ENCODE measurements at regions not wholly inside any gene's neighbourhood (a gene's known extent, or its start where the extent isn't known, plus 50 kb on each side); places are given as distances from the start of the nearest gene placed in this dataset.

DNA sequence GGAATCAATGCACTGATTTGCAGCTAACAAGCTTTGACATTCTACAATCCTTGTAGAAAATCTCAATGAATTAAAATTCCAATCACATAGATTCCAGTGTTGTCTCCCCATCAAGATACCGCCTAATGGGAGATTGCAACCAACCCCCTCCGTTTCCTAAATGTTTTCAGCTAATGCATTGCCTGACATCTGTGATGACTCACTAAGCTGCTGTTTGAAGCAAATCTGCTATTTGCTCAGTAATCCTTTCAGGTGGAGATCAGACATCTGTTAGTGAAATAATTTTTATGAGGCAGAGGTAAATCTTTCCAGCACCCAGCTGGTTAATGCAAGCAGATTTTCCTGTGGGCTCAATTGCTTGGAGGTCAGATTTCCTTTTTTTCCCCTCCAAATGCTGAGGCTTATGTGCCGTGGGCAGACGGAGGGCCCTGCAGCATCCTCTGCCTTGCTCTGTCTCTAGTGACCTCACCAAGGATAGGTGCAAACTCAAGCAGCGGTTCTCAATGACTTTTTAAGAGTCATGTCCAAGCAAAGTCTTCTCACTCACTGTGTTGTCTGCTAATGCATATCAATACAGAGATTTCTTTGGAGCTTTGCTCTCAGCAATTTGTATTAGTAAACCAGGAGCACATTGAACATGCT is 91.1 kb upstream of the RAB3GAP2 start:
- DNase-seq, result no peak

DNA sequence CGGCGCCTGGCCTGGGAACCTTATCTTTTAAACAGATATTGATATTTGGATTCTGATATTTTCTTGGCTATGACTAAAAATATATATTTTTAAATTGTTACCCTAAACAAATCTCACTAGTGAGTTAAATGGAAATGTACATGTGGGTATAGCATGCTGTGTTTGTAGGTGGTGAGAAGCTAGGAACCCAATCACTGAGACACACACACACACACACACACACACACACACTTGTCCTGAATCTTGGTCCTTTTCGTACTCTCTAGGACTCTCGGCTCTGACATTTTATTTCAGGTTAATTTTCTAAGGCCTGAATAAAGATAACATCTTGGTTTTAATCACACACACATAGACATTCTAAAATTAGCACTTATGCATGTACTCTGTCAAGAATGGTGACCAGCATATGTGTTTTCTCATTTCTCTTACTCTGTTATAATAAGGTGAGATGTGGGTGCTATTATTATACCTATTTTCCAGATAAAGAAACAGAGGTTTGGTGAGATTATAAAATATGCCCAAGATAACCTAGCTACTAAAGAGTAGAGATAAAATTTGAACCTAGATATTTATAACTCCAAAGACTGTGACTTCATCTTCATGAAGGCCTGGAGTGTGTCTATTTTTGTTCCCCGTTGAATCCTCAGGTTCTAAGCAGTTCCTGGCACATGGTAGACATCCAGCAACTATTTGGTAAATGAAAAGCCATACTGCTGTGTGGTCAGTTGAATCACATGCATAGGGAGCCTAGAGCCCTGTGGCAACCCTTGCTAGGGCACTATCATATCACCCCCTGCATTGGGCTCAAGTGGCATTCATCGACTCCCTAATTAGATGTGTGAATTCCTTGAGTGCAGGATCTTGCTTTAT is 85.0 kb upstream of the RAB3GAP2 start:
- no peak for DNase-seq

- DNase-seq, result no peak
Measured at GRCh38 chr1:220353229-220354012, 81.2 kb upstream of the RAB3GAP2 start.

DNA sequence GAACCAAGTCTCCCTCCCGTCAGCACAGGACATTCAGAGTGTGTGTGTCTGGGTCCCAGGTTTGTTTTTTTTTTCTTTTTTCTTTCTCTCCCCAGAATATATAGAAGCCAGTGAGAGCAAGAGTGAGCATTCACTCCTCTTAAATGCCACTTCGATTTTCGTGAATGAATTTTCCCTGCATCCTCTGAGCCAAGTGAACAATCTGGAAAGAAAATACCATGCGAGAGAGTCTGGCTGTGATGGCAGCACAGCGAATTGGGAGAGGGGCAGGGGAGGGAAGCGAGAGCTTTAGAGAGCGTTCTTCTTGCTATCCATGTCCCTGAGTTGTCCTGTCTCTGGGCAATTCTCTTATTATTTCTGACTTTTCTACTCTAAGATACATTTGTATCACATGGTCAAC is 76.0 kb upstream of the RAB3GAP2 start:
- DNase-seq, result no peak

- DNase-seq, result no peak
Measured at GRCh38 chr1:220347654-220348175, 75.5 kb upstream of the RAB3GAP2 start.

GRCh38 chr1:220344745-220345144 is 72.5 kb upstream of the RAB3GAP2 start:
- no peak for DNase-seq

DNA sequence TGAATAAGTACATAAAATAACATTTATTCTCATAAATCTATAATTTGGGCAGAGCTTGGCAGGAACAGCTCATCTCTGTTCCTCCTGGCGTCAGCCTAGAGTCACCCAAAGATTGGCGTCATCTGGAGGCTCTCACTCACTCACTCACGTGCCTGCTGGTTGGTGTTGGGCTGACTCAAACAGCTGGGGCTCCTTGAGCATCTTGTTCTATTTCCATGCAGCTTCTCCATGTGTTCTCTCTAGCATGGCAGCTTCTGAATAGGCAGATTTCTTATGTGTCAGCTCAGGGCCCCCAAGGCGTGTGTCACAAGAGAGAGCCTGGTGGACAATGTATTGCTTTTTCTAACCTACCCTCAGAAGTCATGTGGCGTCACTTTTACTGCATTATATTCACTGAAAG is 70.6 kb upstream of the RAB3GAP2 start:
- DNase-seq, result no peak

GRCh38 chr1:220341126-220341525 is 68.9 kb upstream of the RAB3GAP2 start:
- no peak for DNase-seq

GRCh38 chr1:220339581-220339980 is 67.3 kb upstream of the RAB3GAP2 start:
- DNase-seq, result no peak

- no peak for DNase-seq
Measured at GRCh38 chr1:220338759-220339158, 66.5 kb upstream of the RAB3GAP2 start.

- no peak for DNase-seq
Measured at GRCh38 chr1:220336391-220337031, 64.3 kb upstream of the RAB3GAP2 start.

- DNase-seq, result no peak
Measured at GRCh38 chr1:220335668-220336067, 63.4 kb upstream of the RAB3GAP2 start.

- no peak for DNase-seq
Measured at GRCh38 chr1:220331318-220331717, 59.1 kb upstream of the RAB3GAP2 start.

DNA sequence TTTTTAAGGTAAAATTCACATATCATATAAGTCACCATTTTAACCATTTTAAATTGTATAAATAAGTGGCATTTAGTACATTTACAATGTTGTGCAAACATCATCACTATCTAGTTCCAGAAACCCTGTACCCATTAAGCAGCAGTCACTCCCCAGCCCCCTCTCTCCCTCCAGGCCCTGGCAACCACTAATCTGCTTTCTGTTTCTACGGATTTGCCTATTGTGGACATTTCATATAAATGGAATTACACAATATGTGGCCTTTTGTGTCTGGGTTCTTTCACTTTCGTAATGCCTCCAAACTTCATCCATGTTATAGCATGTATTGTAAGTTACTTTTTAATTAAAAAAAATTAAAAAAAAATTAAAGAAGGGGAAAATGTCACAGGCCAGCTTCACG is 58.0 kb upstream of the RAB3GAP2 start:
- DNase-seq, result peak in 1 of 2 donors; percentile 28

DNA sequence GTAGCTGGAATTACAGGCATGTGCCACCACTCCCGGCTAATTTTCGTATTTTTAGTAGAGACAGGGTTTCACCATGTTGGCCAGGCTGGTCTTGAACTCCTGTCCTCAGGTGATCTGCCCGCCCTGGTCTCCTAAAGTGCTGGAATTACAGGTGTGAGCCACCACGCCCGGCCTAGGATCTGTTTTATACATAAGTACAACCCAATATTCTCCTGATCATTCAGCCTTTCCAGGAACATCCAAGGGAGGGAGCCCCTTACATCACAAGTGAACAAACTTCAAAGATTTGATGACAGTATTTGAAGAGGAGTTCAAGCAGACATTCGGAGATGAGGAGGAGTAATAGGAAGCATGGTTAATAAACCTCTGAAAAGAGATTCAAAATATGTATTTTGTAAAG is 54.9 kb upstream of the RAB3GAP2 start:
- no peak for DNase-seq

- DNase-seq, result no peak
Measured at GRCh38 chr1:220326578-220326977, 54.3 kb upstream of the RAB3GAP2 start.

DNA sequence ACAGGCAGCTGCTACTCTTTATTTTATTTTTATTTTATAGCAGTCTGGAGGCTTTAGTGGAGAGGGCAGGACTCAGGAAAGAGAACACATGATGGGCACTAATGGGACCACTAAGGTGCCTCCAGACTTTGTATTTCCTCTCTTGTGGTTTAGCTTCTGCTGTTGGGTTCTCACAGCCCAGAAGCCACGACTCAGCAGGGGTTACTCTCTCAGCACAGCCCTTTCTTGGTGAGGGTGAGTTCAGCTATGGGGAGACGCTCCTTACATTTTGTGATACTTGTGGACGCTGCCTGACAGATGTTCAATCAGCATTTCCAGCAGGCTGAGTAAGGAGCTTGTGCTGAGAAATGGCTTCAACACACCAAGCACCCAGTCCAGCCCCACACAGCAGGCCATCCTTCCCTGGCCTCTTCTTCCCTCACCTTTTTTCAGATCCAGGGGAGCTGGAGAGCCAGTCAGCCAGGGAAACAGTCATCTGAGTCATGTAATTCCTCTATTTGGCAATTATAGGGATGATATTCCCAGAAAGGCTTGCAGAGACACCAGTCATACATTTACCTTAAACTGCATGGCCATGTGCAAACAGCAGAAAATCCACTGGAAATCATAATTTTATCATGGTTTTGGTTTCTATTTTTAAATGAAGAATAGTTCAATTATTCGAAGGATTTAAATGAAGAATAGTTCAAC is 53.2 kb upstream of the RAB3GAP2 start:
- DNase-seq, result no peak

GRCh38 chr1:220323717-220324116 is 51.5 kb upstream of the RAB3GAP2 start:
- no peak for DNase-seq

DNA sequence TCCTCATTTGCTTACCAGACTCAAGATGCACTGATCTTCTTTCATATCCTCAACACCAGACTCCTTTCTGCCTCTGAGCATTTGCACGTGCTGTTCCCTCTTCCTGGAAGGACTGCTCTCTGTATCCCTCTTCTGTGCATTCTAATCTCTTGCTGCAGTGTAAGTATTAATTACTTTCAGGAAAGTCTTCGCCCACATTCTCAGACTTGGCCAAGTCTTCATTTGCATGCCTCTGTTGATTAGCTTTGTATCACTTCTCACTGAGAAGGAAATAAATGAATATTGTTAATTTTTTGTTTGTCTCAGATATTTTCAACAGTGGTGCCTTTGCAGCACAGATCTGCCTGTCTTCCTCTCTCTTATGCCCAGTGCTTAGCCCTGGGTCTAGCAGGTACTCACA is 50.3 kb upstream of the RAB3GAP2 start:
- no peak for DNase-seq

All from right lung (tissue), 2 donors.